ENCODE measurements at regions not wholly inside any gene's neighbourhood (a gene's known extent, or its start where the extent isn't known, plus 50 kb on each side); places are given as distances from the start of the nearest gene placed in this dataset.
"Not testable (repeated sequence)": the region's sequence is repeated elsewhere in the genome, so short reads cannot be mapped to it uniquely, and the experiment has no call there.

DNA sequence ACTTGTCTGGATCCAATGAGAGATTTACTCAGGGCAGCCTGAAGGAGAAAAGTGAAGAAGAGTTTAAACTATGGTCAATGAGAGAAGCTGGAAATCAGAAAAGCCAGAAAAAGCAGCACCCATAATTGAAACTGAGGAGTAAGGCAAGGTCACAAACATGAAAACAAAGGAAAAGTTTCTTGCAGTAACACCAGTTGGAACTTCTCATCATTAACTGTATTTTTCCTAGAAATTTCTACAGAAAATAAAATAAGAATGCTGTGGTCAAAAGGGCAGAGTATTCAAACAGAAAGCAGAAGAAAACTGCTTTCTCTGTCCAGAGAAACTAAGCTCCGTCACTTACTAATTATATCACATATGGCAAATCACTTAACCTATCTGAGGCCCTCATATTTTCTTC, 102.2 kb downstream of the OR13H1 start:
- H3K9me3 ChIP-seq (ENCODE audit: control insufficient read depth, insufficient read depth, low read depth, low read length) = no peaks in the 10 kb centered on the region
- no peaks in the 10 kb centered on the region for H3K4me1 ChIP-seq (ENCODE audit: control insufficient read depth, insufficient read depth, low read length)
- peaks cover 42% of the 10 kb centered on the region; the same call in 1 of the 2 replicates for H3K27me3 ChIP-seq (ENCODE audit: control insufficient read depth, insufficient read depth, low read length)

DNA sequence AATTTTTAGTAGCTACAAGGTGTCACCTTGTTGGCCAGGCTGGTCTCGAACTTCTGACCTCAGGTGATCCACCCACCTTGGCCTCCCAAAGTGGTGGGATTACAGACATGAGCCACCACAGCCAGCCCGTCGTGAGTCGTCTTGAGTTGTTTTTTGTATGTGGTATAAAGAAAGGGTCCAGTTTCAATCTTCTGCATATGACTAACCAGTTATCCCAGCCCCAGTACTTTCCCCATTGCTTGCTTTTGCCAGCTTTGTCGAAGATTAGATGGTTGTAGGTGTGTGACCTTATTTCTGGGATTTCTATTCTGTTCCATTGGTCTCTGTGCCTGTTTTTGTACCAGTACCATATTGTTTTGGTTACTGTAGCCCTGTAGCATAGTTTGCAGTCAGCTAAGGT, 105.9 kb downstream of the OR13H1 start:
- Histone ChIP-seq H3K27ac (ENCODE audit: low read depth, low read length) (no peak overlapping the region), H3K27me3 (ENCODE audit: control insufficient read depth, insufficient read depth, low read length) (peaks cover 32% of the 10 kb centered on the region; the same call in 1 of the 2 replicates), H3K9me3 (ENCODE audit: control insufficient read depth, insufficient read depth, low read depth, low read length) (no peaks in the 10 kb centered on the region), H3K9ac (ENCODE audit: low read length) (no peak overlapping the region), H3K4me1 (ENCODE audit: control insufficient read depth, insufficient read depth, low read length) (no peaks in the 10 kb centered on the region), H3K4me3 (ENCODE audit: low read depth, low read length) (no peak overlapping the region), H3K36me3 (ENCODE audit: control insufficient read depth, insufficient read depth, low read length) (no peaks in the 10 kb centered on the region)

More for the DNA sequence above, 102.2 kb downstream of the OR13H1 start:
- no peaks in the 10 kb centered on the region for H3K36me3 ChIP-seq (ENCODE audit: control insufficient read depth, insufficient read depth, low read length)
- no peak overlapping the region for H3K27ac ChIP-seq (ENCODE audit: low read depth, low read length)
- no peak overlapping the region for H3K9ac ChIP-seq (ENCODE audit: low read length)
- no peak overlapping the region for H3K4me3 ChIP-seq (ENCODE audit: low read depth, low read length)

DNA sequence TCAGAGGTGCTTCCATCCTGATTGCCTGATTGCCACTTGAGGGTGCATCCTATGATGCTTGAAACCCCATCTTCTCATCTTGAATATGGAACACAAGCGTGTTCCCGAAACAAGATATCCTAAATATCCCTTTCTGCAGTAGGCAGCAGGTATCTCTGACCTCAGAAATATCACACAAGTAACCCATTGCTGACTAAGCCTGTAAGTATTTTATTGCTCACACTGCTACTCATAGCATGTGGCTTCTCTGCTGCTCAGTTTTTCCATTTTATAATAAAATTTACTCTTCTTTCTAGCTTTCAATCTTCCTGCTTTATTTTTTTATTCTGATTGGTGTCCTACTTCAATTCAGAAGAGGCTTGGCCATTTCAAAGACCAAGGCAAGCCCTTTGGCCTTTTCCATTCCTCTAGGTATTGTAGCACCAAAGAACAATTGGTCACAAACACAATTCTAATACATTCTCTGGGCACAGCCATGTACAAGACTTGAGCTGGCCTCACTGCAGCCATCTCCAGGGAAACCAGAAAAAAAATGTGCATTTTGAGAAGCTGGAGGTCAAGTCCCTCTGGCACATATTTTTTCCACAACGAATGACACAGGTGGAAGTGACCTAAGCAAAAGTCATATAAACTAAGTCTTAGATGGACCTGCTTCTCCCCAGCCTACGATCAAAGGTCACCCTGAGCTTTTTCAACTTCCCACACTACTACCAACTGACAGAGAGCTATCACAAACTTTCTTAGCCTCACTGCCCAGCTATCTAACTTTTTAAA, 107.0 kb downstream of the OR13H1 start:
- Histone ChIP-seq H3K9me3 (ENCODE audit: control insufficient read depth, insufficient read depth, low read depth, low read length) (no peaks in the 10 kb centered on the region), H3K27ac (ENCODE audit: low read depth, low read length) (no peak overlapping the region), H3K4me3 (ENCODE audit: low read depth, low read length) (no peak overlapping the region)

DNA sequence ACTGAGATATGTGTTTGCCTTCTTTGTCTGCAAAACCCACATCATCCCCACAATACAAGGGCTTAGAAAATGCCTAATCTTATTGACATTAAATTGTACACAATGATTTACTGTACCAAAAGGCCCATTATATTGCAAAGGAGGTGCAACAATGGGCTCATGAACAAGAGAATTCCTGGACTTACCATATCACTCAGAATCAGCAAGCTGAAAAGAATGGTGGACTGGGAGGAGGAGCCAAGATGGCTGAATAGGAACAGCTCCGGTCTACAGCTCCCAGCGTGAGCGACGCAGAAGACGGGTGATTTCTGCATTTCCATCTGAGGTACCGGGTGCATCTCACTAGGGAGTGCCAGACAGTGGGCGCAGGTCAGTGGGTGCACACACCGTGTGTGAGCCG, 119.9 kb downstream of the OR13H1 start:
- not testable (repeated sequence) for H3K27ac ChIP-seq (ENCODE audit: low read depth, low read length); H3K9me3 ChIP-seq (ENCODE audit: control insufficient read depth, insufficient read depth, low read depth, low read length); H3K4me1 ChIP-seq (ENCODE audit: control insufficient read depth, insufficient read depth, low read length); H3K36me3 ChIP-seq (ENCODE audit: control insufficient read depth, insufficient read depth, low read length)
- peak overlapping the region; percentile 39; the same call in 1 of the 2 replicates for H3K4me3 ChIP-seq (ENCODE audit: low read depth, low read length)
- peak overlapping the region; percentile 49 for H3K9ac ChIP-seq (ENCODE audit: low read length)
- H3K27me3 ChIP-seq (ENCODE audit: control insufficient read depth, insufficient read depth, low read length) = peaks cover 12% of the 10 kb centered on the region; the same call in 1 of the 2 replicates

More for the DNA sequence above, 107.0 kb downstream of the OR13H1 start:
- Histone ChIP-seq H3K4me1 (ENCODE audit: control insufficient read depth, insufficient read depth, low read length) (no peaks in the 10 kb centered on the region), H3K9ac (ENCODE audit: low read length) (no peak overlapping the region), H3K36me3 (ENCODE audit: control insufficient read depth, insufficient read depth, low read length) (no peaks in the 10 kb centered on the region), H3K27me3 (ENCODE audit: control insufficient read depth, insufficient read depth, low read length) (peaks cover 23% of the 10 kb centered on the region; the same call in 1 of the 2 replicates)

DNA sequence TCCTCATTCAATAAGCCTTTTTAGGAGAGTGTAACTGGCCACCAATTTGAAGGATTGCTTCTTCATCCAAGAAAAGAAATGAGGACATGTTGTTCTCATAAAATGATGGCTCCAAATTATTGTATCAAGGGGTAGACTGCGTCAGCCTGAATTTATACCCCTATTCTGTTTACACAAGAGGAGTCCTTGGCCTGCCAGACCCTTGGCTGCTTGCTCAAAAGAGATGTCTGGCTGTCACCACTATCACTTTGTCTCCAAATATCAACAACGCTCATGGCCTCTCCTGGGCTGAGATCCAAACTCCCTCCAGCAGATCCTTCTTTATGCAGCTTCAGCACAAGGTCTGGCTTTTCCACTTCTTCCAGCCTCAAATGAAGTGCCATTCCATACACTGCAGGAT, 127.9 kb downstream of the OR13H1 start:
- no peak overlapping the region for H3K9ac ChIP-seq (ENCODE audit: low read length)
- H3K27me3 ChIP-seq (ENCODE audit: control insufficient read depth, insufficient read depth, low read length) = peaks cover 9% of the 10 kb centered on the region; the same call in 1 of the 2 replicates
- no peak overlapping the region for H3K4me3 ChIP-seq (ENCODE audit: low read depth, low read length)
- no peaks in the 10 kb centered on the region for H3K9me3 ChIP-seq (ENCODE audit: control insufficient read depth, insufficient read depth, low read depth, low read length)
- H3K27ac ChIP-seq (ENCODE audit: low read depth, low read length) = no peak overlapping the region
- no peaks in the 10 kb centered on the region for H3K4me1 ChIP-seq (ENCODE audit: control insufficient read depth, insufficient read depth, low read length)
- H3K36me3 ChIP-seq (ENCODE audit: control insufficient read depth, insufficient read depth, low read length) = no peaks in the 10 kb centered on the region

DNA sequence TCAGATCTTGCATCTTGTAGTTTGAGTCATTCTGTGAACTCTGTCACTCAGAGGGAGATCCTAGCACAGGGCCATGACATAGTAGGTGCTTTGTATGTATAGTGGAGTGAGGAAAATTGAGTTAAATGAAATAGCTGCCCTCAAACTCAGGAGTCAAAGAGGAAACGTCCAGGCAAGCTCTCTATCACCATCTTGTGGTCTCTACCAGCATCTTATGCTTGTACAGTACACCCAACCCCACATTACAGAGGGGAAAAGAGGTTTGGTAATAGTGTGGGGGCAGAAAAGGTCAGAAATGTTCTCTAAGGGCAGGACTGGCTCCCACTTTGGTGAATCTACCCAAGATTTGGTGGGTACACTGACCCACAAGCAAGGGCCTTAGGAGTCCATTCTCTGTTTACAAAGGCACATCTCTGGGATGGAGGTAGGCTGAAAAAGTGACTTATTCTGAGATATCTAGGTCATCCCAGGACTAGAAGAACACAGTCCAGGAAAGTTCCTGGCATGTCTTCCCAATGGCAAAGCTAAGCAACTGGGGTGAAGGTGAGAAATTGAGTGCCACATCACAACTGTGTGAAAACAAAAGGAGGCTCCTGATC, 131.8 kb downstream of the OR13H1 start:
- no peak overlapping the region for H3K9ac ChIP-seq (ENCODE audit: low read length)

DNA sequence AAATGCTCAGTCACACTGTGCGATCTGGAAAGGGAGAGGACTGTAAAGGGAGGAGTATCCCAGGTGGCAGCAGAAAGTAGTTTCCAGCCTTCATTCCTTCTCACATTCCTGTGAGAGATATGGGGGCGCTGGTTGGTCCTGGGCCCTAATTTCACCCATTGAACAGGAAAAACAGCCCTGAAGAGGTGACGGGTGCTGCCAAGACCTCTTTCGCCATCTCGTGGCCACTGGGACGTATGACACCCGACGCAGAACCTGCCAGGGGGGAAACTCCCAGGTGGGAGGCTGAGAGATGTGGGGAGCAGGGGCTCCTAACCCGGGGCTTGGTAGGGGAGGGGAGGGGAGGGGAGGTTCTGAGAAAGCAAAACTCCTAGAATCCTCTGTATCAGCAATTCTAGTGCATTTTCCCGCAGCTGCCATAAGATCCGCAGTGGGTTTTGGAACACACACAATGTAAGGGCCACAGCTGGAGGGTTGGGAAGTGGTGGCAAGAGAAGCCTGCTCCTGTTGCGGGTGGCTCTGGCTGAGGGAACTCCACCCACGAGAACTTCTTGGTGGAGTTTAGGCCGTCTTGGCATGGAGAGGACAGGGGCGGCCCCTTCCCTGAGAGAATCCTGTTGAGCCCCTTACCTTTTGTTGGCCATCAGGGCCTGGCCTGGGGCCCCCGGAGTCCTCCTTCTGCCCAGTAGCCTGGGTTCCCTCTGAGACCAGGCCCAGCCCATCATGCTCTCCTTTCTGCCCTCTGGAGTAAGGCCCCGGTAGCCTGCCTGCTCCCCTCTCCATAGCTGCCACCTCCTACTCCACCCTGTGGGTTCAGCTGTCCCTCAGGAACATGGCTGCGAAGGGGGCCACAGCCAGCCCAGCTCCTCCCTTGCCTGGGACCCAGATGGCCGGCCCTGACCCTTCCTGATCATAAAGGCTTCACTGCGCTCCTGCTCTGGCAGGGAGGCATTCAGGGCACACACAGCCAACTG, 134.1 kb downstream of the OR13H1 start:
- H3K4me3 ChIP-seq (ENCODE audit: low read depth, low read length) = no peak overlapping the region
- no peak overlapping the region for H3K27ac ChIP-seq (ENCODE audit: low read depth, low read length)
- H3K36me3 ChIP-seq (ENCODE audit: control insufficient read depth, insufficient read depth, low read length) = no peaks in the 10 kb centered on the region
- H3K9me3 ChIP-seq (ENCODE audit: control insufficient read depth, insufficient read depth, low read depth, low read length) = no peaks in the 10 kb centered on the region
- no peaks in the 10 kb centered on the region; the same call in 1 of the 2 replicates for H3K27me3 ChIP-seq (ENCODE audit: control insufficient read depth, insufficient read depth, low read length)
- peaks cover 5% of the 10 kb centered on the region; the same call in 1 of the 2 replicates for H3K4me1 ChIP-seq (ENCODE audit: control insufficient read depth, insufficient read depth, low read length)
- H3K9ac ChIP-seq (ENCODE audit: low read length) = no peak overlapping the region

More for the DNA sequence above, 131.8 kb downstream of the OR13H1 start:
- no peaks in the 10 kb centered on the region for H3K36me3 ChIP-seq (ENCODE audit: control insufficient read depth, insufficient read depth, low read length)
- no peaks in the 10 kb centered on the region for H3K9me3 ChIP-seq (ENCODE audit: control insufficient read depth, insufficient read depth, low read depth, low read length)
- H3K4me3 ChIP-seq (ENCODE audit: low read depth, low read length) = no peak overlapping the region
- H3K27me3 ChIP-seq (ENCODE audit: control insufficient read depth, insufficient read depth, low read length) = peaks cover 9% of the 10 kb centered on the region; the same call in 1 of the 2 replicates
- H3K4me1 ChIP-seq (ENCODE audit: control insufficient read depth, insufficient read depth, low read length) = peaks cover 5% of the 10 kb centered on the region; the same call in 1 of the 2 replicates
- H3K27ac ChIP-seq (ENCODE audit: low read depth, low read length) = no peak overlapping the region

DNA sequence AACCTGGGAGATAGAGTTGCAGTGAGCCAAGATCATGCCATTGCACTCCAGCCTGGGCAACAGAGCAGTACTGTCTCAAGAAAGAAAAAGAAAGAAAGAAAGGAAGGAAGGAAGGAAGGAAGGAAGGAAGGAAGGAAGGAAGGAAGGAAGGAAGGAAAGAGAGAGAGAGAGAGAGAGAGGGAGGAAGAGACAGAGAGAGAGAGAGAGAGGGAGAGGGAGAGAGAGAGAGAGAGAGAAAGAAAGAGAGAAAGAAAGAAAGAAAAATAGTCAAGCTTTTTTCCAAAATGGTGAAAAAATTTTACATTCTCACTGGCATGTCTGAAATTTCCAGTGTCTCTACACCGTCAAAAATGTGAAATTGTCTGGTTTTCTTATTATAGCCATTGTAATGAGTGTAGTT, 138.9 kb downstream of the OR13H1 start:
- not testable (repeated sequence) for H3K9ac ChIP-seq (ENCODE audit: low read length); H3K27me3 ChIP-seq (ENCODE audit: control insufficient read depth, insufficient read depth, low read length); H3K9me3 ChIP-seq (ENCODE audit: control insufficient read depth, insufficient read depth, low read depth, low read length); H3K36me3 ChIP-seq (ENCODE audit: control insufficient read depth, insufficient read depth, low read length); H3K27ac ChIP-seq (ENCODE audit: low read depth, low read length); H3K4me1 ChIP-seq (ENCODE audit: control insufficient read depth, insufficient read depth, low read length); H3K4me3 ChIP-seq (ENCODE audit: low read depth, low read length)

DNA sequence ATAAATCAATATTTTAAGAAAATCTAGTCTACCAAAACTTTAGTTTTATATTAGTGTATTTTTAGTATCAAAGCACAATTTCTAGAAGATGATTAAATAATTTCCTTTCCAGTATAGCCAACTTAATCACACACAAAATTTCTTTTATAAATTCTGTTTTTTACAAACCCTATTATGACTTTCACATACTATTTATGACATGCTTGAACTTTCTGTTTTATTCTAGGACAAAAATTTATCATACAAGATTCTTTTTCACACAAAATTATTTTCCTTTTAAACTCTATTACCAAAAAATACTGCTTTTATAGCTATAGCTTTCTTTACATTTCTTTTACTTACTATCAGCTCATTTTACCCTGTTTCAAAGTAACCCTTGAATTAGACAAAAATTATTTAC, 149.5 kb downstream of the OR13H1 start:
- Histone ChIP-seq H3K27me3 (ENCODE audit: control insufficient read depth, insufficient read depth, low read length) (no peaks in the 10 kb centered on the region; the same call in 1 of the 2 replicates), H3K9me3 (ENCODE audit: control insufficient read depth, insufficient read depth, low read depth, low read length) (peaks cover 68% of the 10 kb centered on the region), H3K4me1 (ENCODE audit: control insufficient read depth, insufficient read depth, low read length) (no peaks in the 10 kb centered on the region), H3K36me3 (ENCODE audit: control insufficient read depth, insufficient read depth, low read length) (peaks cover 78% of the 10 kb centered on the region), H3K9ac (ENCODE audit: low read length) (no peak overlapping the region), H3K4me3 (ENCODE audit: low read depth, low read length) (no peak overlapping the region), H3K27ac (ENCODE audit: low read depth, low read length) (no peak overlapping the region)

DNA sequence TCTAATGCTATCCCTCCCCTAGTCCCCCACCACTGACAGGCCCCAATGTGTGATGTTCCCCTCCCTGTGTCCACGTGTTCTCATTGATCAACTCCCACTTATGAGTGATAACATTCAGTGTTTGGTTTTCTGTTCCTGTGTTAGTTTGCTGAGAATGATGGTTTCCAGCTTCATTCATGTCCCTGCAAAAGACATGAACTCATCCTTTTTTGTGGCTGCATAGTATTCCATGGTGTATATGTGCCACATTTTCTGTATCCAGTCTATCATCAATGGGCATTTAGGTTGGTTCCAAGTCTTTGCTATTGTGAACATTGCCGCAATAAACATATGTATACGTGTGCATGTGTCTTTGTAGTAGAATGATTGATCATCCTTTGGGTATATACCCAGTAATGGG, 153.1 kb downstream of the OR13H1 start:
- H3K27ac ChIP-seq (ENCODE audit: low read depth, low read length); H3K27me3 ChIP-seq (ENCODE audit: control insufficient read depth, insufficient read depth, low read length); H3K4me3 ChIP-seq (ENCODE audit: low read depth, low read length); H3K9ac ChIP-seq (ENCODE audit: low read length); H3K4me1 ChIP-seq (ENCODE audit: control insufficient read depth, insufficient read depth, low read length): not testable (repeated sequence)
- peaks cover 79% of the 10 kb centered on the region for H3K36me3 ChIP-seq (ENCODE audit: control insufficient read depth, insufficient read depth, low read length)
- peaks cover 56% of the 10 kb centered on the region for H3K9me3 ChIP-seq (ENCODE audit: control insufficient read depth, insufficient read depth, low read depth, low read length)

All from HUES6 (cell line).